ENCODE measurements at regions not wholly inside any gene's neighbourhood (a gene's known extent, or its start where the extent isn't known, plus 50 kb on each side); places are given as distances from the start of the nearest gene placed in this dataset.

DNA sequence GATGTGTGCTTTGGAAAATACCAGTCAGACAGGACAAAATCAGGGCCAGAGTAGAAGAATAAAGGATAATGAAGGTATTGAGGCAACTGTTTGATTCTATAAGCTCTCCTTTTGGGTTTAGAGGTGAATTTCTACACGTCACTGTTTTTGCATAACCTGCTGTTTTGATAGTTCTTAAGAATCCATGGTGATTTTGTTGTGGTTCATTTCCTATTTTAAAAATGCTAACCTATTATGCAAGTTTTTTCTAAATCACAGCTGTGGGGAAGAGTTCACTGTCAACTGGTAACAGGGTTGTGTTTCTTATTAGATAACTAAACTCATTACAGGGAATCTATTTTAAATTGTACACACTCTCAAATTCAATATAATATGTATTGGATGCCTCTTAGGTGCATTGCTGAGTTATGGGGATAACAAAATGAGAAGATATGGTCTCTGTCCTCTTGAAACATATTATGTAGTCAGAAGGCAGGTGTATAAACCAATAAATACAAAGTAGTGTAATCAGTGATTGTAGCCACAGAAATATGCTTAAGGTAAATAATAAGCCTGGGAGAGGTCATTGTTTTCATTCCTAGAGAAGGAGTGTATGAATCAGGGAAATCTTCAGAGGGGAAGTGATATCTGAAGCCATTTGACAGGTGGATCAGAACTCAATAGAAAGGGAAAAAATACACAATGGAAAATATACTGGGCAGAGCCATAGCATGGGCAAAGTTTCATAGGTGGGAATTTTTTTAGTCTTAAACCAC lies 192.5 kb downstream of the FAT3 start:
- H3K79me2 ChIP-seq (ENCODE audit: control insufficient read depth in 1 of 2, insufficient read depth in 2 of 2, low read length in 2 of 2), result peaks cover 0 to 12% of the 10 kb centered on the region in 2 experiments; a peak in 2 of 4 replicates
- H2AFZ ChIP-seq (ENCODE audit: low read length), result no peak overlapping the region
- no peak overlapping the region for H3K27ac ChIP-seq (ENCODE audit: low read depth, low read length)
- no peak overlapping the region for H2BK5ac ChIP-seq (ENCODE audit: low read depth, low read length)
- no peak overlapping the region for H3K56ac ChIP-seq (replicated peaks; ENCODE audit: insufficient read length, low read depth, low read length)
- TF ChIP-seq SIX5 (IDR thresholded peaks at IDR 0.05; ENCODE audit: low read depth, low read length) (no peak), BRCA1 (IDR thresholded peaks at IDR 0.05; ENCODE audit: low read depth, low read length) (no peak), RFX5 (IDR thresholded peaks at IDR 0.05; ENCODE audit: borderline replicate concordance, low read depth, low read length) (no peak)
- no peak overlapping the region for H4K91ac ChIP-seq (replicated peaks; ENCODE audit: insufficient read length, low read length)
- H3K23me2 ChIP-seq (ENCODE audit: low read depth, low read length), result no peaks in the 10 kb centered on the region
- H4K5ac ChIP-seq (ENCODE audit: insufficient read length, low read depth, low read length), result no peak overlapping the region
- no peak overlapping the region; a peak in 1 of 7 replicates for H3K9ac ChIP-seq (replicated peaks in 1 of 4; ENCODE audit: extremely low read depth in 1 of 4, low read depth in 3 of 4, low read length in 3 of 4)
- H2BK120ac ChIP-seq (replicated peaks; ENCODE audit: low read depth, low read length), result no peak overlapping the region
- CTCF ChIA-PET (ENCODE audit: partially characterized antibody), result no interaction called here
- no peaks in the 10 kb centered on the region for H4K20me1 ChIP-seq (replicated peaks in 1 of 2; ENCODE audit: control insufficient read depth in 1 of 2, insufficient read depth in 2 of 2, low read length in 2 of 2)
- H3K9me3 ChIP-seq (ENCODE audit: insufficient read depth in 2 of 2, low read depth in 1 of 2, low read length in 1 of 2), result no peaks in the 10 kb centered on the region
- H3K4me2 ChIP-seq (ENCODE audit: insufficient read depth in 1 of 2, low read depth in 2 of 2, low read length in 2 of 2), result no peak overlapping the region
- H4K8ac ChIP-seq (ENCODE audit: extremely low read depth, insufficient read depth, low read length), result no peak overlapping the region
- H2BK20ac ChIP-seq (ENCODE audit: low read length), result no peak overlapping the region
- H3K4me3 ChIP-seq (ENCODE audit: extremely low read depth in 1 of 4, insufficient read depth in 2 of 4, low read depth in 3 of 4, low read length in 4 of 4), result no peak overlapping the region
- no peaks in the 10 kb centered on the region; the same call in 1 of the 2 replicates for H3K79me1 ChIP-seq (ENCODE audit: low read depth, low read length)
- H3K23ac ChIP-seq (ENCODE audit: insufficient read length), result no peak overlapping the region
- no peaks in the 10 kb centered on the region for H3K36me3 ChIP-seq (ENCODE audit: control insufficient read depth in 2 of 4, insufficient read depth in 4 of 4, low read length in 3 of 4)
- no peak overlapping the region for H3K18ac ChIP-seq (ENCODE audit: extremely low read depth, low read length)
- POLR2A ChIA-PET (ENCODE audit: partially characterized antibody), result no interaction called here
- no peak for DNase-seq (ENCODE audit: low read depth in 1 of 2, low spot score in 2 of 2)
- no peak overlapping the region for H3K4ac ChIP-seq (replicated peaks; ENCODE audit: insufficient read length, low read depth, low read length)
- peaks cover 0 to 3% (median under 1%) of the 10 kb centered on the region in 4 experiments; a peak in 3 of 7 replicates for H3K4me1 ChIP-seq (replicated peaks in 1 of 4; ENCODE audit: control insufficient read depth in 3 of 4, insufficient read depth in 4 of 4, low read length in 3 of 4)
- H3K14ac ChIP-seq (ENCODE audit: insufficient read length), result no peak overlapping the region
- no peak overlapping the region for H2AK5ac ChIP-seq (ENCODE audit: low read depth, low read length)
- H3K27me3 ChIP-seq (replicated peaks in 1 of 4; ENCODE audit: control insufficient read depth in 3 of 4, extremely low read depth in 1 of 4, insufficient read depth in 3 of 4, low read length in 3 of 4), result no peaks in the 10 kb centered on the region
- no peak overlapping the region for H2BK15ac ChIP-seq (ENCODE audit: low read length)
- no peak overlapping the region; the same call in 1 of the 2 replicates for H2BK12ac ChIP-seq (ENCODE audit: low read depth, low read length)
- 78% methylated on average over 1 of the region's 1 CpG; no CpG with 5 or more reads in 1 of the 2 experiments for WGBS, 2 experiments (ENCODE audit: extremely low coverage in 1 of 2, insufficient coverage in 1 of 2, insufficient read length in 1 of 2, insufficient replicate concordance in 2 of 2, low coverage in 1 of 2, low lambda C conversion rate in 2 of 2, missing lambda C conversion rate in 1 of 2)
- FAIRE-seq, result no peak
